OCI-LY1 (cell line): ENCODE measurements at regions not wholly inside any gene's neighbourhood (a gene's known extent, or its start where the extent isn't known, plus 50 kb on each side); places are given as distances from the start of the nearest gene placed in this dataset.

Experiments used
- EZH2 ChIP-seq: fragments of 200-600 bp; sonication (generic), shearing (Covaris generic); IDR thresholded peaks from 2 replicates; pipeline ENCODE4 v1.8.0; 2017; ENCODE audit warnings: borderline replicate concordance, mixed run types, mild to moderate bottlenecking, antibody characterized with exemption, low read length, moderate library complexity, mixed read lengths
- TF ChIP-seq, protein P1 (sequence below): fragments of 200-600 bp; sonication (generic), shearing (Covaris generic); IDR thresholded peaks from 2 replicates; pipeline ENCODE4 v1.5.1; 2017; ENCODE audit warnings: mild to moderate bottlenecking, antibody characterized with exemption, low read length, moderate library complexity, mixed read lengths

DNA sequence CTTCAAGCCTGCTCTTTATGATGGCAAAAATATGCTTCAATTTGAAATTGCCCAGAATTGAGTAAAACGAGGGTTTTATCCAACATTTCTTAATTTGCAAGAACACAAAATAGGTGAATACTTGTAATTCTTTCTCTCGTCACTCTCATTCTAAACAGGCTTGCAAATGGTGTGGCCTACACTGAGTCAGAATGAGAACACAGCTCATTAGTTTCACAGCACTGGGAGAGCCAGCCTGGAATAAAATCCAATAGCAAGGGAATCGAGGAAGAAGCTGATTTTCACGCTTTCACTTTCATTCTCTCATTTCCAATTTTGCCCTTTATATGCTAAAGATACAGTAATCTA is 537.5 kb downstream of the LTN1 start:
- TF ChIP-seq, protein P1, sequence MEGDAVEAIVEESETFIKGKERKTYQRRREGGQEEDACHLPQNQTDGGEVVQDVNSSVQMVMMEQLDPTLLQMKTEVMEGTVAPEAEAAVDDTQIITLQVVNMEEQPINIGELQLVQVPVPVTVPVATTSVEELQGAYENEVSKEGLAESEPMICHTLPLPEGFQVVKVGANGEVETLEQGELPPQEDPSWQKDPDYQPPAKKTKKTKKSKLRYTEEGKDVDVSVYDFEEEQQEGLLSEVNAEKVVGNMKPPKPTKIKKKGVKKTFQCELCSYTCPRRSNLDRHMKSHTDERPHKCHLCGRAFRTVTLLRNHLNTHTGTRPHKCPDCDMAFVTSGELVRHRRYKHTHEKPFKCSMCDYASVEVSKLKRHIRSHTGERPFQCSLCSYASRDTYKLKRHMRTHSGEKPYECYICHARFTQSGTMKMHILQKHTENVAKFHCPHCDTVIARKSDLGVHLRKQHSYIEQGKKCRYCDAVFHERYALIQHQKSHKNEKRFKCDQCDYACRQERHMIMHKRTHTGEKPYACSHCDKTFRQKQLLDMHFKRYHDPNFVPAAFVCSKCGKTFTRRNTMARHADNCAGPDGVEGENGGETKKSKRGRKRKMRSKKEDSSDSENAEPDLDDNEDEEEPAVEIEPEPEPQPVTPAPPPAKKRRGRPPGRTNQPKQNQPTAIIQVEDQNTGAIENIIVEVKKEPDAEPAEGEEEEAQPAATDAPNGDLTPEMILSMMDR, result no peak
- no peak for TF ChIP-seq EZH2
